Sigmoid colon (tissue), 4 donors: ENCODE measurements at regions not wholly inside any gene's neighbourhood (a gene's known extent, or its start where the extent isn't known, plus 50 kb on each side); places are given as distances from the start of the nearest gene placed in this dataset.

Source experiments
- CTCF ChIP-seq, 4 experiments: fragments of 450-650 bp in 3 of 4; fragments of 200-600 bp in 1 of 4; IDR thresholded peaks; one replicate each; pipeline ENCODE4 v1.5.1; 2016 to 2019; ENCODE audit warnings: antibody characterized with exemption in 4 of 4, mild to moderate bottlenecking in 3 of 4, moderate library complexity in 2 of 4
- EP300 ChIP-seq, 4 donors: sonication (generic); formaldehyde crosslinking; IDR thresholded peaks; one replicate each; pipeline ENCODE4 v1.6.1; 2017; ENCODE audit warnings: antibody characterized with exemption in 4 of 4
- POLR2A ChIP-seq, 2 donors: fragments of 450-650 bp; IDR thresholded peaks; one replicate each; pipeline ENCODE4 v1.6.1; 2016; ENCODE audit warnings: antibody characterized with exemption in 2 of 2, mild to moderate bottlenecking in 2 of 2, moderate library complexity in 2 of 2
- POLR2AphosphoS5 ChIP-seq, 4 donors: sonication (generic); formaldehyde crosslinking; IDR thresholded peaks; one replicate each; pipeline ENCODE4 v1.6.1; 2017; ENCODE audit warnings: antibody characterized with exemption in 4 of 4

DNA sequence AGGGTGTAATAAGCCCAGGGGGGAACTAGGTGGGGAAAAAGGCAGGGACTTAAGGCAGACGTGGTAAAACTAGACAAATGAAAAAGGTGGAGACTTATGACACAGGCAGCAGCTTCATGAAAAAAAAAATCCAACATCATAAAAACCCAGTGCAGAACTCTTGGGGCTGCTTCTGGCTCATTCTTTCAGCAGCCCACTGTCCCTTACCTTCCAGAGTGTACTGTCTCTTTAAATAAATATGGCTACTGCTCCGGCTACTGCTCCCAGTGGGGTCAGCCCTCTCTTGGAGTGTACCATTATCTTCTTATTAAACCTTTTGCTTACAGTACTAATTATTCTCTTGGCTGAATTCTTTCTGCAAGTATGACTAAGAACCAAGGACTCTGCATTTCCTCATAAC lies 699.5 kb downstream of the DSC3 start:
- no peak for TF ChIP-seq CTCF (IDR thresholded peaks at IDR 0.05)
- TF ChIP-seq EP300 (IDR thresholded peaks at IDR 0.05) = no peak
- TF ChIP-seq POLR2A (IDR thresholded peaks at IDR 0.05) = no peak
- TF ChIP-seq POLR2AphosphoS5 (IDR thresholded peaks at IDR 0.05) = no peak
